Stromal cell of bone marrow (primary cell): ENCODE measurements at regions not wholly inside any gene's neighbourhood (a gene's known extent, or its start where the extent isn't known, plus 50 kb on each side); places are given as distances from the start of the nearest gene placed in this dataset.
A peak's percentile ranks its signal among the peaks of the same experiment; 100 is the strongest.
"Not testable (repeated sequence)": the region's sequence is repeated elsewhere in the genome, so short reads cannot be mapped to it uniquely, and the experiment has no call there.

ENCODE experiments used
- DNase-seq: peaks from one replicate; pipeline ENCODE4 v3.0.0-alpha.2; 2012; ENCODE audit warnings: low read depth

GRCh38 chrX:45668686-45669443, 468.2 kb upstream of the DIPK2B start:
- peak; percentile 91 for DNase-seq

DNA sequence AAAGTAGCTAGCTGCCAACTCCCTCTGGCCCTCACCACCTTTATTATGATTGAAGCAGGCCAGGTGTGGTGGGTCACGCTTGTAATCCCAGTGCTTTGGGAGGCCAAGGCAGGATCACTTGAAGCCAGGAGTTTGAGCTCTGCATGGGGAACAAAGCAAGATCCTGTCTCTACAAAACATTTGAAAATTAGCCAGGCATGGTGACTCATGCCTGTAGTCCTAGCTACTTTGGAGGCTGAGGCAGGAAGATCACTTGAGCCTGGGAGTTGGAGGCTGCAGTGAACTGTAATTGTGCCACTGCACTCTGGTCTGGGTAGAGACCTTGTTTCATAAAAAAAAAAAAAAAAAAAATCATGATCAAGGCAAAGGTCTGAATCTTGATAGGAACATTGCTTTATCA, 467.0 kb upstream of the DIPK2B start:
- no peak for DNase-seq

- DNase-seq = no peak
Measured at GRCh38 chrX:45664727-45665290, 464.1 kb upstream of the DIPK2B start.

DNA sequence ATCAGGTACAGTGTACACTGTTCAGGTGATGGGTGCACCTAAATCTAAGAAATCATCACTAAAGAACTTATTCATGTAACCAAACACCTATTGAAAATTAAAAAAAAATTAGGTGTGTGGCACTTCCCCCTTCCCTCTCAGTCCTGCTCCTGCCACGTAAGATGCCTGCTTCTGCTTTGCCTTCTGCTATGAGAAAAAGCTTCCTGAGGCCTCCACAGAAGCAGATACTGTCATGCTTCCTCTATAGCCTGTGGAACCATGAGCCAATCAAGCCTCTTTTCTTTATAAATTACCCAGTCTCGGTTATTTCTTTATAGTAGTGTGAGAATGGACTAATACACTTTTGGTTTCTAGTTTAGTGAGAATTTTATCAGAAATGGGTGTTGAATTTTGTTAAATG, 459.8 kb upstream of the DIPK2B start:
- no peak for DNase-seq

GRCh38 chrX:45633419-45633818, 432.7 kb upstream of the DIPK2B start:
- no peak for DNase-seq

DNA sequence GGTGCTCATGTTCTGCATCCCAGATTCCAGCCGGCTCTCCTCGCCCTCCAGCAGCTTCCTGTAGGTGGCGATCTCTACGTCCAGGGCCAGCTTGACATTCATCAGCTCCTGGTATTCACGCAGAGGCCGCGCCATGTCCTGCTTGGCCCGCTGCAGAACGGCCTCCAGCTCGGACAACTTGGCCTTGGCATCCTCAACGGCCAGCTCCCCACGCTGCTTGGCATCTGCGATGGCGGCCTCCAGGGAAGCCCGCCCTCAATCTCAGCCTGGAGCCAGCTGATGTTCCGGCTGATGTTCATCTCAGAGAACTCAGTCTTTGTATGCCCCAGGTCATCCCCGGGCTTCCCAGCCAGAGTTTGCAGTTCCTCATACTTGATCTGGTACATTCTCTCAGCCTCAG, 431.8 kb upstream of the DIPK2B start:
- DNase-seq = no peak

- no peak for DNase-seq
Measured at GRCh38 chrX:45630078-45630477, 429.4 kb upstream of the DIPK2B start.

- DNase-seq = no peak
Measured at GRCh38 chrX:45628041-45628440, 427.4 kb upstream of the DIPK2B start.

DNA sequence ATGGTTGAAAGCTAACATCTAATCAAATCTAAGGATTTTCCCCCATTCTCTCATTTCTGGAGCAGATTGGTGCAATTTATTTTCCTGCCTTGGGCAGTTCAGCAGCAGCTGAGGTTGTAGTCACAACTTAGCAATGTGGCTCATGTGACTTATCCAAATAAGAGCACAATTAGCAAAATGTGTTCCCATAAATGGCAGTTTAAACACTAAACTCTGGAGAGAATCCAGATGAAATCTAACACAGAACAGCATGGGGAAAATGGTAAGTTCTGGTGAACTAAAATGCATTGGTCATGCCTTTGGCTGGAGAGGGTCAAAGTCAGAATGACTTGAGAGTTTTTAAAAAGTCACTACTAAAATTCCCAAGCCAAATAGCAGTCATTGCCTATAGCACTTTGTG, 422.6 kb upstream of the DIPK2B start:
- peak; percentile 86 for DNase-seq

DNA sequence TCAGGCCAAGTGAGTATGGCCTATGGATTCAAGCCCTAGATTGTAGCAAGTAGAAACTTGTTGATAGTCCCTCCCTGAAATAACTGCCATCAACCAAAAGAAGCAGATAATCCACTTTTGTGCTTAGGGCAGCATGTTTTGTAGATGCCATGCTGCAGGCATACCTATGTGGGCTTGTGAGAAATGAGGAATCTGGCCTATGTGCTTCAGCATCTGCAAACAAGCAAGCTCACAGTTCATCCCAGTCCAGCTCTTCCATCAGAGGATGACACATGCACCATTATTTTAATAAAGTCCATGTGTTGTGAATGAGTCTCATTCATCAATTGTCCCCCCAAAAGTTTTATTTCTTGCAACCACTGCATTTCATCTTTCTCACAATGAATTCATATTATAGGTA, 421.9 kb upstream of the DIPK2B start:
- DNase-seq = no peak

DNA sequence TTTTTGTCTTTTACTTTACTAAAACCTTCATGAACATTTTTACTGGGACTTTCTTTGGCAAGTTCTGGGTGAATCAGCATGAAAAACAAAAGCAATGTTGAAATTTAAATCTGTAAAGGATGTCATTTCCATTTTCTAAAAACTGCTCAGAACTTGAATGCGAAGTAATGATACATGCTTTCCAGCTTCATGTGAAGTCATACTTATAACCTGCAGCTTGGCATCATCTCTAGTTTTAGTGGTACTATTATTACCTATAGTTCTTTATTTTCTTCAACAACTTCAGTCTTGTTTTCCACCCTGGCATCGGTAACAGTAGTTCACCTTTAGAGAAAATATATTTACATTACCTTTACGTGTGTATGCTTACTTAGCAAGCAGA, 421.4 kb upstream of the DIPK2B start:
- no peak for DNase-seq

DNA sequence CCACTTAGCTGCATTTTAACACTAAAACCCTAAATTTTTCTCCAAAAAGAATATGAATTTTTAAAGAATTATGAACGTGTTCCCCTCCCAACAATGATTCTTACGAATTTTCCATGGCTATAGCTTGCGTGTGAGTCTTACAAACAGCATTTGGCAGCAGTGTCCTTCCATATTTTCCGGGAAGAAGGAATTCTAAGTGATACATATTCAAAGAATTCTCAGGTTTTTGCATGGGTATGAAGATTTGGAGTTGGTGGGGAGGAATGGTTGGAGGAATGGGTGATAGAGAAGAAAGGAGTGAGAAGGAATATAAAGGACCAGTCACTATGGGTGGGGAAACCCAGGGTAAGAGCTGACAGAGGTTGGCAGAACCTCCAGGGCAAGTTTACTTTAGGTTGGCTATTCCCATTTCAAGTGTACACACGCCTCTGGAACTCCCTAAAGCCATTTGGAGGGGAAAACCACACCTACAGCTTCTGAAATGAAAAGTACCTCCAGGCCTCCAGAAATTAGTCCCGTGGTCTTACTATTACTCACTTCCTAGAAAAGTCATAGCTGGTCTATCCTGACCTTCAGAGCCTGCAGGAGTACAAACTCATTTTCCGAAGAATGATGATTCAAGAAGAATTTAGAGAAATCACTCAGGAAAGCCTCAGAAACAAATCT, 420.8 kb upstream of the DIPK2B start:
- peak; percentile 75 for DNase-seq

GRCh38 chrX:45619290-45619689, 418.6 kb upstream of the DIPK2B start:
- DNase-seq = no peak

DNA sequence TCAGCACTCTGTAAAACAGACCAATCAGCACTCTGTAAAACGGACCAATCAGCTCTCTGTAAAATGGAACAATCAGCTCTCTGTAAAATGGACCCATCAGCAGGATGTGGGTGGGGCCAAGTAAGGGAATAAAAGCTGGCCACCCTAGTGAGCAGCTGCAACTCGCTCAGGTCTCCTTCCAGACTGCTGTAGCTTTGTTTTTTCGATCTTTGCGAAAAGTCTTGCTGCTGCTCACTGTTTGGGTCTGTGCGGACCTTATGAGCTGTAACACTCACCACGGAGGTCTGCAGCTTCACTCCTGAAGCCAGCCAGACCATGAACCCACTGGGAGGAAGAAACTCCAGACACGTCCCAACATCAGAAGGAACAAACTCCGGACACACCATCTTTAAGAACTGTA, 414.9 kb upstream of the DIPK2B start:
- DNase-seq = not testable (repeated sequence)

DNA sequence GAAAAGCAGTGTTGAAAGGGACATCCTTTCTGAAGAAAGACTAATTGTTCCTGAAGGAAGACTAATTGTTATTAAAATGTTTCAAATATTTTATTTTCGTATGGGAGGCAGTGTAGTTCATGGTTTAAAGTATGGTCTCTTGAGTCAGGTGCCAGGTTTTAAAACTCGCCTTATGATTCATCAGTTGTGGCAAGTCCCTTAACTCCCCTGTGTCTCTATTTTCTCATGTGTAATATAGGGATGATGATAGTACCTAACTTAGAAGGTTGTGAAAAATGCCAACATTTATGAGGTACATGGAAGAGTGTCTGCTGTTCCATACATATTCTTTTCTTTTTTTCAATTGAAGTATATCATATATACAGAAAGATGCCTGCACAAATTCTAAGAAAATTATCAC, 414.2 kb upstream of the DIPK2B start:
- no peak for DNase-seq

DNA sequence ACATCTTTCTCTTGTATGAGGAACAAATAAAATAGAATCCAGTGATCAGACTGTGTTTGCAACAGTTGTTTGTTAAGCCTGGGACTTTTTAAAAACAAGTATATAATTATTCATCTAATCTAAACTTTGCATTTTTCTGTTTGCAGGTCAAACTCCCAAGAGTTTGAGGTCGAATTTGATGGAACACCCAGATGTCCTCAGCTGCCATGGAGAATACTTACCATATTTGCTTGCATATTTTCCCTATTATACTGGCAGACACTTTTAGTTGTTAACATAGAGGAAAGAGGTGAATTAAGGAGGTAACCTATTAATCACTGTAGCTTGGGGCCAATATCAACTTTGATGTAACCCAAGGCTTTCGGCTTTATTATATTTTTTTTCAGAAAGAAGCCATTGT, 401.5 kb upstream of the DIPK2B start:
- DNase-seq = no peak

DNA sequence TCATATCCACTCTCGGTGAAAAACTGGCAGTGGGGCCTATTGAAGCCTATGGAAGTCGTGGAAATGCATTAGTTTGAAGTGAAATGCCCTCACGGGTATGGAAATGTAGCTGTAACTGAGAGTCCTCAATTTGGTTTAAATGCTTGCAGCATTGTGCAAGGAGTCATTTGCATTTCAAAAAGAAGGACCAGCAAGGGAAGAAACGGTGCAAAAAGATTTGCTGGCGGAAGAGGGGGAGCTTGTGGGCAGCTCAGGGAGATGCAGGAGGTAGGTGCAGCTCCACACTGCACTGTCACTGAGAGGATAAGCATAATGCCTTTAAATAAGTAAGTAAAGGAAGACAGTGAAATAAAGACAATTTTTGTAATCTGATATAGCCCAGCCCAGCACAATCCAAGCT, 400.4 kb upstream of the DIPK2B start:
- no peak for DNase-seq

DNA sequence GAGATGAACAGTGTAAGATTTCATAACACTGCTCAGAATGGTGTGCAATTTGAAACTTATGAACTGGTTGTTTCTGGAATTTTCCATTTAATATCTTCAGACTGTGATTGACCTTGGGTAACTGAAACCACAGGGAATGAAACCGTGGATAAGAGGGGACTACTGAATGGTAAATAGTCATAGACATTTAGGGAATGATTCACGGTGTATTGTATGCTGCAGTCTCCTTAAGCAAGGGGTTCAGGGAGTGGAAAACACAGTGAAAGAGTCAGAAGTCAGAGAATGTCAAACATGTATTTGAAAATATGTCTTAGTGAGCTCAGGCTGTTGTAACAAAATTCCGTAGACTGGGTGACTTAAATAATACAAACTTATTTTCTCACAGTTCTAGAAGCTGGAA, 398.2 kb upstream of the DIPK2B start:
- peak; percentile 66 for DNase-seq

DNA sequence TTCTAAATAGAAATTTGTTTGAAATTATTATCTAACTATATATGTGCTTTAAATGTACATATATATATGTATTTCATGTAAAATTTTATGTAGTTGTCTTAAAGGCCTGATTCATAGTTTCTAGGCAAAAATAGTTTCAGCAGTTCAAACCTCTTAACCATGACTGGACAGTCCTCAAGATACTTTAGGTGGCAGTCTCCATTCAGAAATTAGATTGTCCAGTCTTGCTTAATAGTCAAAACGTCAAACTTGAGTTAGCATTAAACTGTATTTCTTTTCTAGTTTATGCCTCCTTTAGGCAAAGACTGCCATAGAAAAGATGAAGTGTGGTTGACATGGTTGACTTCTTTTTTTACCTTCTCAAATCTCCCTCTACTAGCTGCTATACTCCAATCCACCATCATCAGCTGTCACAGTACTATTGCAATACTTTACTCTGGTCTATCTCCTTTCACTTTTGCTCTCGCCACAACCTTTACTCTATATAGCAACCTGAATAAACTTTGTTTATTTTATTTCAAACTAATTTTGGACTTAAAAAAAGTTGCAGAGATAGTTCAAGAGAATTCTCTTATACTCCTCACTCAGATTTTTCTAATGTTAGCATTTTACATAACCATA, 395.6 kb upstream of the DIPK2B start:
- peak; percentile 41 for DNase-seq

DNA sequence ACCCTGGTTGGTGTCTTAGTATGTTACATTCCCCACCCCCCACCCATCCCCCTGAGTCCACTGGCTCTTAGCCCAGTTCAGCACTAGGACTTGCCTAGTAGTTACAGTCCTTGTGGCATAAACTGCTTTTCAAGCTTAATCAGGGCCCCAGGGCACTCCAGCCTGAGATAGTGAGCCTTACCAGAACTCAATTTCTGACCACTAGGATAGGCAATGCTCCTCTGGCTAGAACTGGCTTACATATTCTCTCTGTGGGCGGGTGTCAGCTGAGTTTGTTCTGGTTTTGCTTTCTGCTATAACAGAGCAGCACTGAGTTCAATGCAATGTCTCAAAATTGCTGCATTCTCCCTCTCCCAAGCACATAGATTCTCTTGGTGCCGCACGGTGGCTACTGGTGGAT, 391.4 kb upstream of the DIPK2B start:
- no peak for DNase-seq

DNA sequence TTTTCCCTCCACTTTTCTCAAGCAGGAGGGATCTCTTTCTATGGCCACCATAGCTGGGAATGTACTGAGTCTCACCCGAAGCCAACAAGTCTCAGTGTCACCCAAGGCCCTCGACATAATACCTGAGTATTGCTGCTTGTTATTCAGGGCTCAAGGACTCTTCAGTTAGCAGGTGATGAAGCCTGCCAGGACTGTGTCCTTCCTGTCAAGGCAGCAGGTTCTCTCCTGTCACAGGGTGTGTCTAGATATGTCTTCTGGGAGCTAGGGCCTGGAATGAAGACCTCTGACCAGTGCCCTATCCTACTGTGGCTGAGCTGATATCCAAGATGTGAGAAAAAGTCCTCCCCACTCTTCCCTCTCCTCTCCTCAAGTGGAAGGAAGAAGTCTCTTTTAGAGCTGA, 391.0 kb upstream of the DIPK2B start:
- no peak for DNase-seq

DNA sequence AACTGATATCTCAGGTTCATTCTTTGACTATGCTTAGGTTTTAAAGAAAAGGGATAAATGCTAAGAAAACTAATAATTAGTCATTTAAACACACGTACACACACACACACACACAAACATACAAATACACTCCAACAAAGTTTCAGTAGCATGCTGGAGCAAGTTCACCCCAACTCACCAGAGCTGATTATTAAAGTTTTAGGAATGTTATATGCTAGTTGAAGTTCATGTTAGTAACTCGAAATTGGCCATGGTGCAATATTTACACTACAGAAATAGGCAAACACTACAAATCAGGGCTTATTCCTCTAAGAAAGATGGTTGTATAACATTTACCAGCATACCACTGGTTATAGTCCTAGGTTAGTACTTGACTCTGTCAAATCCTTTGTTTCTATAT, 384.0 kb upstream of the DIPK2B start:
- no peak for DNase-seq

DNA sequence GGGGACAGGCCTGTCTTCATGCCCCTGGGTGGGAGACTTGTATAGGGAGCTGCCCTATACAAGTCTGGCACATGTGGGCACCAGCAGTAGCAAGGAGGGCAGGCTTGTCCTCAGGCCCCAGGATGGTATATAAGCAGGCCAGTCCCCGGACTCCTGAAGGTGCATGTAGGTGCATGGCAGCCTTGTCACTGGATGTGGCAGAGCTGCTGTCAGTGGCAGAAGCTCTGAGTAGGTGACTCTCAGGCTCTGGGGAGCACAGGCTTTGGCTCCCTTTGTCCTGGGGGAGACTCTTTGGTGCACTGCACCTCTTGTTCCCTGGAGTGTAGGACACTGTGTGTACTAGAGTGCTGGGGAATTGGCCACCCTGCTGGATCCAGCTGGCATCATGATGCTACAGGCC, 376.7 kb upstream of the DIPK2B start:
- DNase-seq = no peak
